ENCODE measurements at regions not wholly inside any gene's neighbourhood (a gene's known extent, or its start where the extent isn't known, plus 50 kb on each side); places are given as distances from the start of the nearest gene placed in this dataset.
"Not testable (repeated sequence)": the region's sequence is repeated elsewhere in the genome, so short reads cannot be mapped to it uniquely, and the experiment has no call there.

GRCh38 chr3:95810462-95810861 lies 1003.9 kb upstream of the EPHA6 start:
- no peak for DNase-seq (ENCODE audit: extremely low spot score)
- no peaks in the 10 kb centered on the region for H3K27me3 ChIP-seq
- no peaks in the 10 kb centered on the region for H3K4me1 ChIP-seq
- H3K4me3 ChIP-seq: no peak overlapping the region
- H3K27ac ChIP-seq (replicated peaks in 1 of 4): no peak overlapping the region
- H3K9me3 ChIP-seq: no peaks in the 10 kb centered on the region
- intact Hi-C loops (cut with DNase I): no loop called here
- H3K36me3 ChIP-seq: no peaks in the 10 kb centered on the region
- no peak for TF ChIP-seq POLR2A (IDR thresholded peaks at IDR 0.05; ENCODE audit: low read depth)
- no peak for TF ChIP-seq POLR2AphosphoS5 (IDR thresholded peaks at IDR 0.05)
- no peak for TF ChIP-seq EP300 (IDR thresholded peaks at IDR 0.05)
- TF ChIP-seq, protein P1, sequence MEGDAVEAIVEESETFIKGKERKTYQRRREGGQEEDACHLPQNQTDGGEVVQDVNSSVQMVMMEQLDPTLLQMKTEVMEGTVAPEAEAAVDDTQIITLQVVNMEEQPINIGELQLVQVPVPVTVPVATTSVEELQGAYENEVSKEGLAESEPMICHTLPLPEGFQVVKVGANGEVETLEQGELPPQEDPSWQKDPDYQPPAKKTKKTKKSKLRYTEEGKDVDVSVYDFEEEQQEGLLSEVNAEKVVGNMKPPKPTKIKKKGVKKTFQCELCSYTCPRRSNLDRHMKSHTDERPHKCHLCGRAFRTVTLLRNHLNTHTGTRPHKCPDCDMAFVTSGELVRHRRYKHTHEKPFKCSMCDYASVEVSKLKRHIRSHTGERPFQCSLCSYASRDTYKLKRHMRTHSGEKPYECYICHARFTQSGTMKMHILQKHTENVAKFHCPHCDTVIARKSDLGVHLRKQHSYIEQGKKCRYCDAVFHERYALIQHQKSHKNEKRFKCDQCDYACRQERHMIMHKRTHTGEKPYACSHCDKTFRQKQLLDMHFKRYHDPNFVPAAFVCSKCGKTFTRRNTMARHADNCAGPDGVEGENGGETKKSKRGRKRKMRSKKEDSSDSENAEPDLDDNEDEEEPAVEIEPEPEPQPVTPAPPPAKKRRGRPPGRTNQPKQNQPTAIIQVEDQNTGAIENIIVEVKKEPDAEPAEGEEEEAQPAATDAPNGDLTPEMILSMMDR (IDR thresholded peaks at IDR 0.05): no peak
- 97% methylated on average over 1 of the region's 1 CpG for WGBS

DNA sequence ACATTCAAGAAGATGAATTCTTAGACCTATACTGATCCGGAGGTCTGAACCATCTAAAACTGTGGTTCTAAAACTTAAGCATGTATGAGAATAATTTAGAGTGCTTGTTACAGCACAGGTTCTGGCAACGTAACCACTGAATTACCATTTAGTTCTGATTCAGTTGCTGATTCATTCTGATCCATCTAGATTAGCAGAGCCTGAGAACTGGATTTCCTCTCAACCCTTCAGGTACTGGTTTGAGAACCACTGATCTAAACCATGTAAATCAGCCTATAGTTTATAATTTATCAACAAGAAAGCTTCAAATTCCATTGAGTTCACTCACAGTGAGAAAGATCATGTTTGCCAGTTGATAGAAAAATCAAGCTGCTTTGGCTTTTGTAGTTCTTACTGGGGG lies 1001.1 kb upstream of the EPHA6 start:
- intact Hi-C loops (cut with DNase I): no loop called here
- Histone ChIP-seq H3K9me3 (no peaks in the 10 kb centered on the region), H3K4me1 (no peaks in the 10 kb centered on the region), H3K36me3 (no peaks in the 10 kb centered on the region), H3K27me3 (no peaks in the 10 kb centered on the region), H3K27ac (replicated peaks in 1 of 4) (no peak overlapping the region), H3K4me3 (no peak overlapping the region)
- no peak for DNase-seq (ENCODE audit: extremely low spot score)
- 38% methylated on average over 2 of the region's 2 CpGs for WGBS
- no peak for TF ChIP-seq EP300 (IDR thresholded peaks at IDR 0.05)
- TF ChIP-seq, protein P1 (IDR thresholded peaks at IDR 0.05): no peak
- TF ChIP-seq POLR2AphosphoS5 (IDR thresholded peaks at IDR 0.05): no peak

GRCh38 chr3:95815828-95816227 lies 998.6 kb upstream of the EPHA6 start:
- TF ChIP-seq, protein P1 (IDR thresholded peaks at IDR 0.05): no peak
- TF ChIP-seq POLR2AphosphoS5 (IDR thresholded peaks at IDR 0.05): no peak
- TF ChIP-seq EP300 (IDR thresholded peaks at IDR 0.05): no peak
- Histone ChIP-seq H3K9me3 (no peaks in the 10 kb centered on the region), H3K27me3 (no peaks in the 10 kb centered on the region), H3K36me3 (no peaks in the 10 kb centered on the region), H3K4me1 (no peaks in the 10 kb centered on the region), H3K4me3 (no peak overlapping the region), H3K27ac (replicated peaks in 1 of 4) (no peak overlapping the region)
- DNase-seq (ENCODE audit: extremely low spot score): no peak
- 50% methylated on average over 1 of the region's 1 CpG for WGBS
- intact Hi-C loops (cut with DNase I): no loop called here

GRCh38 chr3:95826419-95826818 lies 988.0 kb upstream of the EPHA6 start:
- H3K4me3 ChIP-seq: no peak overlapping the region
- intact Hi-C loops (cut with DNase I): no loop called here
- WGBS: 88% methylated on average over 2 of the region's 2 CpGs
- no peaks in the 10 kb centered on the region for H3K27me3 ChIP-seq
- H3K9me3 ChIP-seq: no peaks in the 10 kb centered on the region
- H3K4me1 ChIP-seq: no peaks in the 10 kb centered on the region
- no peak overlapping the region for H3K27ac ChIP-seq (replicated peaks in 1 of 4)
- H3K36me3 ChIP-seq: no peaks in the 10 kb centered on the region
- no peak for TF ChIP-seq POLR2AphosphoS5 (IDR thresholded peaks at IDR 0.05)
- TF ChIP-seq, protein P1 (IDR thresholded peaks at IDR 0.05): no peak
- no peak for TF ChIP-seq POLR2A (IDR thresholded peaks at IDR 0.05; ENCODE audit: low read depth)
- no peak for TF ChIP-seq EP300 (IDR thresholded peaks at IDR 0.05)
- no peak for DNase-seq (ENCODE audit: extremely low spot score)

DNA sequence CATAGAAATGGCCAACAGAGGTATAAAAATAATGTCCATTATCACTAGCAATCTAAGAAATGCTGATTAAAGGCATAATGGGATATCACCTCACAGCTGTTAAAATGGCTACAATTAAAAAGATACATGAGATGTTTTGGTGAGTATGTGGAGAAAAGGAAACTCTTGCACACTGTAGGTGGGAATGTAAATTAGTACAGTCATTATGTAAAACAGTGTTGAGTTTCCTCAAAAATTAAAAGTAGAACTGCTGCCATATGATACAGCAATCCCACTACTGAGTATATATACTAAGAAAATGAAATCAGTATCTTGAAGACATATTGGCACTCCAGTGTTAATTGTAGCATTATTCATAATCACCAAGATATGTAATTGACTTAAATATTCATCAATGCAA lies 982.2 kb upstream of the EPHA6 start:
- intact Hi-C loops (cut with DNase I): no loop called here
- Histone ChIP-seq H3K4me3 (no peak overlapping the region), H3K27ac (replicated peaks in 1 of 4) (no peak overlapping the region), H3K9me3 (peaks cover 0 to 6% (median 4%) of the 10 kb centered on the region in 4 donors), H3K36me3 (no peaks in the 10 kb centered on the region), H3K27me3 (no peaks in the 10 kb centered on the region), H3K4me1 (no peaks in the 10 kb centered on the region)
- TF ChIP-seq, protein P1 (IDR thresholded peaks at IDR 0.05): no peak
- TF ChIP-seq EP300 (IDR thresholded peaks at IDR 0.05): no peak
- TF ChIP-seq POLR2AphosphoS5 (IDR thresholded peaks at IDR 0.05): no peak
- TF ChIP-seq POLR2A (IDR thresholded peaks at IDR 0.05; ENCODE audit: low read depth): no peak
- DNase-seq (ENCODE audit: extremely low spot score): no peak

DNA sequence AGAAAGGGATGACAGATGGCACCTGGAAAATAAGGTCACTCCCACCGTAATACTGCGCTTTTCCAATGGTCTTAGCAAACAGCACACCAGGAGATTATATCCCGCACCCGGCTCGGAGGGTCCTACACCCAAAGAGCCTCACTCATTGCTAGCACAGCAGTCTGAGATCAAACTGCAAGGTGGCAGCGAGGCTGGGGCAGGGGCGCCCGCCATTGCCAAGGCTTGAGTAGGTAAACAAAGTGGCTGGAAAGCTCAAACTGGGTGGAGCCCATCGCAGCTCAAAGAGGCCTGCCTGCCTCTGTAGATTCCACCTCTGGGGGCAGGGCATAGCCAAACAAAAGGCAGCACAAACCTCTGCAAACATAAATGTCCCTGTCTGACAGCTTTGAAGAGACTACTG lies 953.8 kb upstream of the EPHA6 start:
- H3K27me3 ChIP-seq; DNase-seq (ENCODE audit: extremely low spot score); H3K27ac ChIP-seq (replicated peaks in 1 of 4); intact Hi-C loops (cut with DNase I); H3K4me3 ChIP-seq; H3K9me3 ChIP-seq; H3K4me1 ChIP-seq; H3K36me3 ChIP-seq: not testable (repeated sequence)
- 89% methylated on average over 8 of the region's 9 CpGs for WGBS
